HG03097 (cell line): ENCODE measurements at regions not wholly inside any gene's neighbourhood (a gene's known extent, or its start where the extent isn't known, plus 50 kb on each side); places are given as distances from the start of the nearest gene placed in this dataset.
"Not testable (repeated sequence)": the region's sequence is repeated elsewhere in the genome, so short reads cannot be mapped to it uniquely, and the experiment has no call there.

Experiments used
- ATAC-seq: cut with Tn5 transposase; IDR thresholded peaks from one replicate; pipeline ENCODE4 v1.9.1; 2021; ENCODE audit not compliant: unreplicated experiment, low FRiP score

DNA sequence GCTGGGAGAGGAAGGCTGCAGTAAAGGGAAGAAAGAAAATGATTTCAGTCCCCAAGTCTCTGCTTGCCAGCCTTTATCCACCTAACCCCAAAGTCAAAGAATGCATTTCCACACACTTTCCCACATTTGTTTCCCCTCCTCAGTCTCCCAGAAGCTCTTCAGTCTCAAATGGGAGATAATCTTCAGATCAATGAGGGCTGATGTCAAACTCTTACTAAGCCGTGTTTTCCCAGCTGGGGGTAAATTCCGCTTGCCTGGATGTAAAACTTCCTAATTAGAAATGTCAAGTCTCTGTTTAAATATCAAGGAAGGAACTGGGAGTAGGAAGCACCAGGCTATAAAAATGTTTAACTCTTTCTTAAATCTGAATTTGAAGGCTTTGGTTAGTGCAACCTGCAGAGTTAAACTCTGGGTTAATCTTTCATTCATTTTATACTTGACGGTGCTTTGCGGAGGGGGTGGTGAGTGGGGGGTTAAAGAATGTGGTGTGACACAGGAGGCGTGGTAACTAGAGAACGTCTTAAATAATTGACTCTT lies 601.4 kb upstream of the ACTRT1 start:
- no peak for ATAC-seq

DNA sequence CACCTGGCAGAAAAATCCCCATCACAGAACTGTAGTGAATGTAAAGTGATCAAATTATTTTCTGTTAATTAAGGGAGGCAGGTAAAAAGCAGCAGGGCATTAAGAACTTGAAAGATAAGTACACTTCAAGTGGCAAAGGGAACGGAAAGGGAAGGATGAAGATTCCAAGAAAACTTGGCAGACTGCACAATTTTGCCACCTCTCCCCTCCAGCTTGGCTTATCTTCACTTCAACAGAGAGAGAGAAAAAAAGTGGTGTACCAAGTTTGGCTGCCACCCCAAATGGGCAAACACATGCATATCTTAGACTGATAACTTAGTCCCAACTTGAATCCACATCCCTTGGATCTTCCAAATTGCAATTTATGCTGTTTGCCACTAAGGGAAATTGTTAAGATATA lies 598.1 kb upstream of the ACTRT1 start:
- ATAC-seq: no peak

DNA sequence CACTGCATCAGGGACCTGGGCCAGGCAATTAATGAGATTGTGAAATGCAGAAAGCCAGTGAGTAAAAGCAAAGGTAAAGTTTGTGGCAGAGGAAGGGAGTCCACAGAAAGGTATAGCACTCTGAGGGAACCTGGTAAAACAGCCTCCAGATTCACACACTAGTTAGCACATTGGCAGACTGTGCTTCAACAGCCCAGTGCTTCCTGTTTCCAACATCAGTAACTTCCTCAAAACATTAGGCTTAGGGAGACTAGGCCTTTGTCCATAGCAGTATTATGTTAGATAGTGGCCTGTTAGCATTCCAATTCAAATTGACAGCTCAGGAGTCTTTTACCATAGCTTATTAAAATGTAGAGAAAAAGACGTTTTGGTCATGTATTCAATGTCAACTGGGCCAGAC lies 582.6 kb upstream of the ACTRT1 start:
- ATAC-seq: no peak

DNA sequence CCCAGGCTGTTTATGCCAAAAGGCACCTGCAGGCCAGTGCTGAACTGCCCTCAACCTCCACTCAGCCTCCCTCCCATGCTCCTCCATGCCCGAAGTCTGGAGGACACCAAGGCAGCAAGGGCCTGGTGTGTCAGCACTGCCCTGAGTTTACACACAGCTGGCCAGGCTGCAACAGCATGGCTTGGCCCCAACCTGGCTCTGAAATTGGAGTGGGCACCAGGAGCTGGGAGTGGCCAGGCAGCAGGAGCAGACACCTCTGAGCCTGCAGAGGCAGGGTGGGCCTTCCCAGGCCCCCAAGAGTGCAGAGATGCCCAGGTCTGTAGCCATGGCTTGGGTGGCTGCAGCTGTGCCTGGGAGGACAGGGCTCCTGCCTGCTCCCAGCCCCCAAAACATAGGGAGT lies 571.2 kb upstream of the ACTRT1 start:
- no peak for ATAC-seq

DNA sequence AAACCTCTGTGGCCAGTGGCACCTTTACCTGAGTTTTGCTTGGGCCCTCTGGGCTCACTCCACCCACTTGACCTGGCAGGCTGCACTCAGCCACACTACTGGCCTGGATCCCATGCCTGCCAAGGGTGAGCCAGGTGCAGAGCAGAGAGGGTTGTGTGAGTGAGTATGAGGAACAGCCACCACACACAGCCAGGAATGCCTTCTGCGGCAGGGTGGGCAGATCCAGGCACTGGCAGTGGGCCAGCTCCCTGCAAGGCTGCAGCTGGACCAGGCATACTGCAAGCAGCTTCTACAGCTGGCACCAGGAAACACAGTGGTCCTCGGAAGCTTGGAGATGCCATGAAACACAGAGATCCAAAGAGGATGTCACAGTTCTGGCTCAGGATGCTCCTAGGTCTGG lies 570.1 kb upstream of the ACTRT1 start:
- ATAC-seq: no peak

DNA sequence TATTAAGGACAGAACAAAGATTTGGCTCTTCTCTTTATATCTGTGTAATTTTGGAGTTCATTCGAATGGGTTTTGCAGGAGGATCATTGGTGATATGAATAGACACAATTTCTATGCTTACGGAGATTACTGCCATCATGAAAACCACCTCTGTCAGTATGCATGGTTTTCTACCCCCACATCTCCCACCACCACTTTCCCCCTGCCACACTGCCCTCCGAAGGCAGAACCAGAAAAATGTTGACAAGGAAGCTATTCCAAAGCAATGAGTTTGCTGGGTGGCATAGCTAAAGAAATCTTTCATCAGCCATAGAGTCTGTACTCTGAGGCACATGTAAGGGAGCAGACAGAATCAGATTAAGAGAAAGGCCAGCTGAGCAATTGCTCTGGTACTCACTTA lies 567.3 kb upstream of the ACTRT1 start:
- no peak for ATAC-seq

DNA sequence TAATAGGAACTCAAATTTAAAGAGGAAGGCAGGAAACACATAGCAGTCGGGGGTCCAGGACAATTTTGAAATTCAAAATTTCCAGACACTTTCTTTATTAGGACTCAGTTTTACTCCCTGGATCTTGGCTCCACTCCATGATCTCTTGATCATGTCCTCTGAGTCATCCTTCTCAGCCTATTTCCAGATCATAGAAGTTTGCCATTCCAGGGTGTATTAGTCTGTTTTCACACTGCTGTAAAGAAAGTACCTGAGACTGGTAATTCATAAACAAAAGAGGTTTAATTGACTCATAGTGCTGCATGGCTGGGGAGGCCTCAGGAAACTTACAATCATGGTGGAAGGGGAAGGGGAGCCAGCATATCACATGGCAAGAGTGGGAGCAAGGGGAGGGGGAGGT lies 564.7 kb upstream of the ACTRT1 start:
- ATAC-seq: no peak

DNA sequence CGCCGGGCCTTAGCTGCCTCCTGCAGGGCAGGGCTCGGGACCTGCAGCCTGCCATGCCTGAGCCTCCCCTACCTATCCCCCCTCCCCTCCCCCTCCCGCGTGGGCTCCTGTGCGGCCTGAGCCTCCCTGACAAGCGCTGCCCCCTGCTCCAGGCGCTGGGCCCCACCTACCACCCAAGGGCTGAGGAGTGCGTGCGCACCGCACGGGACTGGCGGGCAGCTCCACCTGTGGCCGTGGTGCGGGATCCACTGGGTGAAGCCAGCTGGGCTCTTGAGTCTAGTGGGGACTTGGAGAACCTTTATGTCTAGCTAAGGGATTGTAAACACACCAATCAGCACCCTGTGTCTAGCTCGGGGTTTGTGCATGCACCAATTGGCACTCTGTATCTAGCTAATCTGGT lies 554.6 kb upstream of the ACTRT1 start:
- ATAC-seq: not testable (repeated sequence)

DNA sequence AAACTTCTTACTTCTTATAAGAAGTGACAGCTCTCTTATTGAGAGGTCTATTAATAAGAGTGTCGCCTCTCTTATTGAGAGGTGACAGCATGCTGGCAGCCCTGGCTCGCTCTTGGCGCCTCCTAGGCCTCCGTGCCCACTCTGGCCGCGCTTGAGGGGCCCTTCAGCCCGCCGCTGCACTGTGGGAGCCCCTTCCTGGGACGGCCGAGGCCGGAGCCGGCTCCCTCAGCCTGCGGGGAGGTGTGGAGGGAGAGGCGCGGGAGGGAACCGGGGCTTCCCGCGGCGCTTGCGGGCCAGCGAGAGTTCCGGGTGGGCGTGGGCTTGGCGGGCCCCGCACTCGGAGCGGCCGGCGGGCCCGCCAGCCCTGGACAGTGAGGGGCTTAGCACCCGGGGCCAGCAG lies 554.2 kb upstream of the ACTRT1 start:
- ATAC-seq: not testable (repeated sequence)

DNA sequence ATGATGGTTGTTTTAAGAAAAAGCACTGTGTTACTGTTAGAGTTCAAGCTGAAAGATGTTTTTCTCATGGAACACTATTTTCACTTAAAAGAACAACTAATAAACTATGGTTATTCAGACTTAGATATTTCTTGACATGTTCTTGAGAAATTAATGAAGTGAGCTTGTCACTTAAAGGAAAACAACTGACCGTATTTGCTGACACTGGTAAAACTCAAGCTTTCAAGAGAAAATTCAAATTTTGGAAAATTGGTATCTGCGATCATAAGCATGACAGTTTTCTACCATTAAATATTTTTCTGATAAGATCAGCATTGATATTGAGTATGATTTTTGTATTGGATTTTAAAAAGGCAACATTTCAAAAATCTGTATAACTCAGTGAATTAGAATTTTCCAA lies 549.5 kb upstream of the ACTRT1 start:
- no peak for ATAC-seq

DNA sequence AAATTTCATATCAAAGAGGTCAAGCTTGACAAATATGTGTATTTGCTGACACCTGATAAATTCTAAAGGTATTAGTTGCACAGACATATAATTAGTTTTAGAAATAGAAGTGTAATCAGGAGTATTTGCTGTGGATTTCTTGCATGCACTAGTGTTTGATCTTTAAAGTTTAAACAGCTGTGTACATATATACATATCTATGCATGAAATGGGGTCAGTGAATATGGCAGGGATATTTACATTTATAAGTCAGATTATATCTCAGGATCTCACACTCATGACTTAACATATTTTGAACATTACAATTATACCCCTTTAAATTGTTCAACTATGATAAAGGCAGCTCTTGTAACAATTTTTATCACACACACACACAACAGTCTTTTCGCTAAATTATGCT lies 547.4 kb upstream of the ACTRT1 start:
- ATAC-seq: no peak

DNA sequence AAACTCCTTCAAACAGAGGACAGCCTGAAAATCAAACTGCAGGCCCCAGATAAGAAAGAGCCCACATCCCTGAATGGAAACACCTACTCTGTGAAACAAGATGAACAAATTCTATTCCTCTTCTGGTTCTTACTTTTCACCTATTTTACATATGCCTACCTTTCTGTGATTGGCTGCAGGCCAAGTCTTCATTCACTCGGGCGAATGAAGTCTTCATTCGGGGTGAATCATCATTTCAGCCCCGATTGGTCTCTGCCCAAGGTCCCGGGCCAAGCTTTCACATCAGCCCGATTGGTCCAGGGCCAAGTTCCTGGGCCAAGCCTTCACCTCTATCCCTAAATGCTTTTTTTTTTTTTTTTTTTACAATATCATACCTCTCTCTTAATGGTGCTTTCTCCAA lies 529.8 kb upstream of the ACTRT1 start:
- ATAC-seq: no peak

DNA sequence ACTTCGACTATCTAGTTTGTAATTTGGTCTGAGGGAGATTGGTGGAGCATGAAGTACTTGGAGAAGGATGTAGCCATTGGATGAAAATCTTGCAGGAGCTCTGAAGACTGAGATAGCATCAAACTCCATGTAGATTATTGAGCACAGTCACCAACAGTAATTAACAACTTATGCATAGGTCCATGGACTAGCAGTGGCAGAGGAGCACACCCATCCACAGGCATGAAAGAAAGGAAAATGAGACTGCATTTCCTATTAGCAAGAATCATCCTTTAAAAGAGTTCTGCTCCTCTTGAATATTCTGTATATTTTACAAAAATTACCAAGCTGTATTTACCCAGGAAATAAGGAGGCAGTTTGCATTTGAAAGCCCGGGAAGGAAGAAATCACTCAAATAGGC lies 529.4 kb upstream of the ACTRT1 start:
- ATAC-seq: no peak

DNA sequence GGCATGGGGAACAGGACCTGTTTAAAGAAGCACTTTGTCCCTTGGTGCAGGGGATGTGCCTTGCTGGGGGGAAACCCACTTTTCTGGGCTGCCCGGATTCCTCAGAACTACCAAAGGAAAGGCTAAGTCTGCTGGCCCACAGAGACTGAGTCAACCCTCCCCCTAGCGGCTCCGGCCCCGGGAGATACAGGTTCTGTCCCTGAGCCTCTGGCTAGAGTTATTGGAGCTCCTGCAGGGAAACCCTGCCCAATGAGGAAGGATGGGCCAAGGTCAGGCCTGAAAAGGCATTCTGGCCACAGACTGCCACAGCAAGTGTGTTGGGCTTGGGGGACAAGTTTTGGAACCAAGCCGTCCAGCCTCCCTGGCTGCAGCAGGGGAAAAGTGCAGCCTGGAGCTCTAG lies 490.9 kb upstream of the ACTRT1 start:
- ATAC-seq: no peak

DNA sequence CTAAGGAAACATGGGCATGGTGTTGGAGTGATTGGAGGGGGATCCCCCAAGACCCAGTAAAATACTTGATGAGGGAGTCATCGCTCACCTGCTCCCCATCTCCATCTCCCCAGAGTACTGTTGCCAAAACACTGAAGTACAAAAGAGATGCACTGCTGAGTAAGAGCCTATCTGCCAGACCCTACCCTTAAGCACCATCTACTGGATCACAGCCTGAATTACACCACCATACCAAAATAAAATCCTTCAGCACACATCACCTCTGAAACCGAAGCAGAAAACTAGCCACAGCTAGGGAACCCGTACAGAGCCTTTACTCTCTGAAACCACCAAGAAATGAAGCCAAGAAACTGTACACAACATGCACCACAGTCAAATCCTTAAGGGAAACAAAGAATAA lies 466.3 kb upstream of the ACTRT1 start:
- no peak for ATAC-seq

DNA sequence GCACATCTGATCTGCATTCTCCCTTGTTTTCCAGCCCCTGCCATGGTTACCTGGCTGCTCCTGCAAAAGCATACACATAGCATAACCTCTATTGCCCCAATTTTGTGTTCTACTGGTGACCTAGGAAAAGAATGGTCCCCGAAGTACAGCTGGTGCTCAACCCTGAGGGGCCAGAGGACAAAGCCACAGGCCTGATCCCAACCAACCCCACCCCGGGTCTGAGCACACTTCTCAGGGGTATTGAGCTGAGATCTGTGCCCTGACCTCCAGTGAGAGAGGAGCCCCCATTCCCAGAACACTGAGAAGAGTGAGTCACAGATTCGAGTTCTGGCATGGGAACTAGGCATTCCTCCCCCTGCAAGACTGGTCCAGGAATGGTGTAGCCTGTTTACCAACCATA lies 465.5 kb upstream of the ACTRT1 start:
- no peak for ATAC-seq

DNA sequence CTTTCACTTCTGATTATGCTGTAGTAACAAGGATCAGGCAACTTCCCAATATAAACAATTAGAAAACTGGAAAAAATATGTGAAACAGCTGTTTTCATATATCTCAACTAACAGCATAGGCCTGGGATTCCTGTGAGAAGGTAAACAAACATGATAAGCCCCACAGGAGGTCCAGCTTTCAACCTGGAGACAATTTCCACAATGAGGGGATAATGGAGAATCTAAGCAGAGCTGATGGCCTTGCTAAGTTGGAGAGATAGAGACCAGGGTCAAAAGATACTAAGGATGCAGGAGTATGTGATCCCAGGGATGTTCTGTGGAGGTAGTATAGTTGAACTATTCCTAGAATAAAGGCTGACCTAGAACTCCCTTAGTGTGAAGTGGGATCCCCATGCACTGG lies 452.3 kb upstream of the ACTRT1 start:
- no peak for ATAC-seq

DNA sequence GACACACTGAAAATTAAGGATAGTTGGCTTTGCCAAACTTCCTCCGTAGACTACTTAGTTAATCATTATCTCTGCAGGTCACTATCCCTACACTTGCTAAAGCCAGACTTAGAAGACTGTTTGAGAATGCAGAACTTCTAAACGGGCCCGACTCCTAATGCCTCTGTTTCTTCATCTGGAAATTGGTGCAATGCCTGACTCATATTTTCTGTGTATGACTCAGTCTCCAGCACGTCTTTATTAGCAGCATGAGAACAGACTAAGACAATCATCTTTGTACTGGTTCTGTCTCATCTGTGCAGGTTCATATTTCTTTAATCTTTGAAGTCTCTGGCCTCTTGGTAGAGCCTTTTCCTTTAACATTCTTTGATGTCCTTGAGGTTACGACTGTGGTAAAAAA lies 411.9 kb upstream of the ACTRT1 start:
- ATAC-seq: no peak

DNA sequence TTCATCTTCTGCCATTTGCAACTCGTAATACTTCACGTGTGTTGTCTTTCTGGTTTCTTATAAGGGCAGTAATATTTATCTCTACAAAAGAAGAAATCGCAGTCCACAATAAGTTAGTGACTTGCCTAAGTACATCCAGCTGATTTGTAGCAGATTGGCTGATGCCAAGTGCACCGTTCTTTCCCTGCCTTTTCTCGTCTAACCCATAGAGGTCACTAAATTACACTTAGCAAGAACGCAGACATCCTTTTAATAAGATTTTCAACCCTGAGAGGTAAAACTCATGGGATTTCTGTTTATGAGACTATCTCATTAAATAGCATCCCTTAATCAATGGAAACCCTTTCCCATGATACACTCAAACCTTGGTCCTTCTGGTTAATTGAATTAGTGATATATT lies 408.6 kb upstream of the ACTRT1 start:
- no peak for ATAC-seq

DNA sequence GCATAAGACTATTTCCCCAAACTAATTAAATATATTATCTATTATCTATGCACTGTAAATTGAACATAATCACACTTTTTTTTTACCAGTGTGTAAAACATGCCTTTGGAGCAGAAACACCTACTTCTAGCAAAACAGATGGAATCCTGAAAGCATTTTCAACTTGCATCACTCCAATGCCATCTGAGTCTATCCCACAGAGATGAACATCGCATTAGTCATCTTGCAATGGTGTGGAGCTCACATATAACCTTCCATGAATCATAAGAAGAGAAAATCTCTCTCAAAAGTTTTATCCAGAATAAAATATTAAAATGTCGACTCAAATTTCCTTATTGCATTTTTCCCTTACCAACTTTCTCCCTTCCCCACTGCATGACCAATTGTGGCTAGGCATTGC lies 406.7 kb upstream of the ACTRT1 start:
- no peak for ATAC-seq

DNA sequence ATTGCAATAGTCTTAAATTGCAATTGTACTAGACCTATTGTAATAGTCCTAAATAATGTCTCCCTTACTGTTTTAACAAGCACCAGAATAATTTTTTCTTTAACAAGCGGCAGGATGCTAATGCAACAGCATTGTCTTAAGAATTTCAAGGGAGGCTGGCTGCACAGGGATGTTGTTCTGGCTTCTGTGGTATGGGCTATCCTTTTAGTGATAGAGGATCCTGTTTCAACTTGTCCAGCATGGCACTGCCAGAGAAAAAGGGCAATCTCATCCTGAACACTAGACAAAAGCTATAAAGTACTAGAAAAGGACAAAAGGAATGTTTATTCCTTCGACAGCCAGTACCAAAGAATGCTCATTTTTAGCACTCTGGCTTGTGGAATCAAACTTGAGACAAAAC lies 405.5 kb upstream of the ACTRT1 start:
- no peak for ATAC-seq

DNA sequence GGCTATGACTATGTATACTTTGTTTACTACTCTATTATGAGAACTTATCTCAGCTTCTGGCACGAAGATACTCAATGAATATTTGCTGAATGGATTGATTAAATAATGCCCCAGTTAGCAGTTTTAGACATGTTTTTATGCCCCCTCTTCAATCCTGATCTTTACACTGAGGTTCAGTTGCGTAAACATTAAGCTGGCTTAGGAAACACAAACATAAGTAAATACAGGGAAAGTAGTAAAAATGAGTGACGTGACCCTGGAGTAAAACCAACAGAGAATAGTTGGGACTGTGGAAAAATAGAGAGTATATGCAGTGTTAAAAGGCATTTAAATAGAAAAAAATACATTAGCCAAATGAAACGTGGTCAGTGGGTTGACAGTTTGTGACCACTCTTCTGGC lies 387.0 kb upstream of the ACTRT1 start:
- ATAC-seq: no peak

DNA sequence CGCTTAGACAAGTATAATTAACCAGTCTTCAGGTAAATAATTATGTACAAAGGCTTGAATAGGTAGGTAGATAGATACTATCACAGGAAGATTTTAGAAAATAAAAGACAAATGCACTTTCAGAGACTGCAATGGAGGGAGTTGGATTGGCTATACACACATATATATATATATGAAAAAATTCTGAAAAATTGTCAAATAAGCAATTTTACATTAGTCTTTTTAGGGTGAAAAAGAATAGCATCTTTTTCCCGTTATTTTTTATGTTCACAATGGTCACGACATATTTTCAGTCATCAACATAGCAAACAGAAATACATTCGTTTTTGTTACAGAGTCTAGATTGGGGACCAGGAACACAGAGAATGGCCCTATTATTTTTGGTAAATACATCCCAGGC lies 385.9 kb upstream of the ACTRT1 start:
- ATAC-seq: no peak
